GM18520 (cell line): ENCODE measurements at regions not wholly inside any gene's neighbourhood (a gene's known extent, or its start where the extent isn't known, plus 50 kb on each side); places are given as distances from the start of the nearest gene placed in this dataset.
"Not testable (repeated sequence)": the region's sequence is repeated elsewhere in the genome, so short reads cannot be mapped to it uniquely, and the experiment has no call there.

ENCODE experiments used
- ATAC-seq: cut with Tn5 transposase; IDR thresholded peaks from one replicate; pipeline ENCODE4 v1.9.1; 2021; ENCODE audit not compliant: unreplicated experiment

GRCh38 chr14:34381304-34381703 is 80.7 kb downstream of the SPTSSA start:
- ATAC-seq: not testable (repeated sequence)

GRCh38 chr14:34380471-34380845 is 81.6 kb downstream of the SPTSSA start:
- ATAC-seq: no peak

- no peak for ATAC-seq
Observed at GRCh38 chr14:34379816-34380470, 82.1 kb downstream of the SPTSSA start.

- no peak for ATAC-seq
Observed at GRCh38 chr14:34376649-34377267, 85.3 kb downstream of the SPTSSA start.

GRCh38 chr14:34374998-34375740 is 86.9 kb downstream of the SPTSSA start:
- ATAC-seq: no peak

GRCh38 chr14:34373191-34373590 is 88.8 kb downstream of the SPTSSA start:
- ATAC-seq: no peak

- ATAC-seq: no peak
Observed at GRCh38 chr14:34372786-34373185, 89.3 kb downstream of the SPTSSA start.

- no peak for ATAC-seq
Observed at GRCh38 chr14:34369648-34370030, 92.4 kb downstream of the SPTSSA start.

GRCh38 chr14:34368971-34369647 is 92.9 kb downstream of the SPTSSA start:
- ATAC-seq: no peak

GRCh38 chr14:34368115-34368970 is 93.7 kb downstream of the SPTSSA start:
- ATAC-seq: no peak

GRCh38 chr14:34365309-34365915 is 96.6 kb downstream of the SPTSSA start:
- no peak for ATAC-seq

GRCh38 chr14:34364201-34364600 is 97.8 kb downstream of the SPTSSA start:
- no peak for ATAC-seq

GRCh38 chr14:34363733-34364134 is 98.3 kb downstream of the SPTSSA start:
- ATAC-seq: no peak

- no peak for ATAC-seq
Observed at GRCh38 chr14:34362641-34363251, 99.3 kb downstream of the SPTSSA start.

GRCh38 chr14:34361504-34362011 is 100.5 kb downstream of the SPTSSA start:
- ATAC-seq: no peak

GRCh38 chr14:34359420-34360117 is 102.5 kb downstream of the SPTSSA start:
- no peak for ATAC-seq

GRCh38 chr14:34356264-34356654 is 105.8 kb downstream of the SPTSSA start:
- ATAC-seq: no peak

- ATAC-seq: no peak
Observed at GRCh38 chr14:34355584-34356263, 106.3 kb downstream of the SPTSSA start.

GRCh38 chr14:34354556-34354955 is 107.5 kb downstream of the SPTSSA start:
- ATAC-seq: no peak
